Neural cell (in vitro differentiated cells): ENCODE measurements at regions not wholly inside any gene's neighbourhood (a gene's known extent, or its start where the extent isn't known, plus 50 kb on each side); places are given as distances from the start of the nearest gene placed in this dataset.

Experiments
- EP300 ChIP-seq: fragments of 450-650 bp; conservative IDR thresholded peaks from 2 replicates; pipeline ENCODE4 v1.6.1; 2014; ENCODE audit warnings: antibody characterized with exemption, mild to moderate bottlenecking, moderate library complexity; ENCODE audit not compliant: poor library complexity, severe bottlenecking
- EZH2 ChIP-seq: fragments of 200-600, 300-800 bp; shearing (Covaris generic), sonication (generic); IDR thresholded peaks from 2 replicates; pipeline ENCODE4 v1.6.1; 2014; ENCODE audit warnings: antibody characterized with exemption, low read length, borderline replicate concordance, mild to moderate bottlenecking; ENCODE audit not compliant: insufficient read depth, poor library complexity, severe bottlenecking
- POLR2AphosphoS5 ChIP-seq: IDR thresholded peaks from 2 replicates; pipeline ENCODE4 v1.6.1; 2012
- RAD21 ChIP-seq: fragments of 450-650 bp; conservative IDR thresholded peaks from 2 replicates; pipeline ENCODE4 v1.6.1; 2014; ENCODE audit warnings: antibody characterized with exemption, mild to moderate bottlenecking, moderate library complexity
- SMC3 ChIP-seq: fragments of 450-650 bp; conservative IDR thresholded peaks from 2 replicates; pipeline ENCODE4 v1.6.1; 2014; ENCODE audit warnings: antibody characterized with exemption, mild to moderate bottlenecking, moderate library complexity; ENCODE audit not compliant: poor library complexity
- TF ChIP-seq, protein P1 (sequence below): fragments of 450-650 bp; IDR thresholded peaks from 2 replicates; pipeline ENCODE4 v1.5.1; 2014; ENCODE audit warnings: antibody characterized with exemption, mild to moderate bottlenecking, moderate library complexity; ENCODE audit not compliant: poor library complexity, severe bottlenecking

GRCh38 chr9:108547411-108548135 lies 308.2 kb downstream of the ACTL7B start:
- TF ChIP-seq, protein P1, sequence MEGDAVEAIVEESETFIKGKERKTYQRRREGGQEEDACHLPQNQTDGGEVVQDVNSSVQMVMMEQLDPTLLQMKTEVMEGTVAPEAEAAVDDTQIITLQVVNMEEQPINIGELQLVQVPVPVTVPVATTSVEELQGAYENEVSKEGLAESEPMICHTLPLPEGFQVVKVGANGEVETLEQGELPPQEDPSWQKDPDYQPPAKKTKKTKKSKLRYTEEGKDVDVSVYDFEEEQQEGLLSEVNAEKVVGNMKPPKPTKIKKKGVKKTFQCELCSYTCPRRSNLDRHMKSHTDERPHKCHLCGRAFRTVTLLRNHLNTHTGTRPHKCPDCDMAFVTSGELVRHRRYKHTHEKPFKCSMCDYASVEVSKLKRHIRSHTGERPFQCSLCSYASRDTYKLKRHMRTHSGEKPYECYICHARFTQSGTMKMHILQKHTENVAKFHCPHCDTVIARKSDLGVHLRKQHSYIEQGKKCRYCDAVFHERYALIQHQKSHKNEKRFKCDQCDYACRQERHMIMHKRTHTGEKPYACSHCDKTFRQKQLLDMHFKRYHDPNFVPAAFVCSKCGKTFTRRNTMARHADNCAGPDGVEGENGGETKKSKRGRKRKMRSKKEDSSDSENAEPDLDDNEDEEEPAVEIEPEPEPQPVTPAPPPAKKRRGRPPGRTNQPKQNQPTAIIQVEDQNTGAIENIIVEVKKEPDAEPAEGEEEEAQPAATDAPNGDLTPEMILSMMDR, result no peak
- TF ChIP-seq EP300 (no peak), POLR2AphosphoS5 (no peak), RAD21 (no peak), EZH2 (no peak), SMC3 (no peak)
